Activated T-cell treated with anti-CD3 and anti-CD28 coated beads, Interleukin-2, amount 50 U/mL, for 24 hours (primary cell): ENCODE measurements at regions not wholly inside any gene's neighbourhood (a gene's known extent, or its start where the extent isn't known, plus 50 kb on each side); places are given as distances from the start of the nearest gene placed in this dataset.
A peak's percentile ranks its signal among the peaks of the same experiment; 100 is the strongest.
"Not testable (repeated sequence)": the region's sequence is repeated elsewhere in the genome, so short reads cannot be mapped to it uniquely, and the experiment has no call there.

Experiments used
- DNase-seq: peaks from one replicate; pipeline ENCODE4 v3.0.0-alpha.2; 2020
- H3K27ac Mint-ChIP-seq: 2 replicates; pipeline ENCODE4 v1.8.0; 2020; ENCODE audit warnings: mild to moderate bottlenecking, mixed read lengths
- H3K27me3 Mint-ChIP-seq: 2 replicates; pipeline ENCODE4 v1.8.0; 2020; ENCODE audit warnings: mixed read lengths
- H3K36me3 Mint-ChIP-seq: 2 replicates; pipeline ENCODE4 v1.8.0; 2020; ENCODE audit warnings: low read depth, mixed read lengths
- H3K4me1 Mint-ChIP-seq: 2 replicates; pipeline ENCODE4 v1.8.0; 2020; ENCODE audit warnings: low read depth, mixed read lengths
- H3K4me3 Mint-ChIP-seq: 2 replicates; pipeline ENCODE4 v1.8.0; 2020; ENCODE audit warnings: mild to moderate bottlenecking, moderate library complexity, mixed read lengths
- H3K9me3 Mint-ChIP-seq: 2 replicates; pipeline ENCODE4 v1.8.0; 2020; ENCODE audit warnings: mixed read lengths

GRCh38 chr14:106153362-106153955 is 627.1 kb downstream of the TMEM121 start:
- not testable (repeated sequence) for H3K4me3 Mint-ChIP-seq, H3K9me3 Mint-ChIP-seq, H3K27me3 Mint-ChIP-seq, H3K36me3 Mint-ChIP-seq, H3K4me1 Mint-ChIP-seq, H3K27ac Mint-ChIP-seq
- DNase-seq, result peak; percentile 92

GRCh38 chr14:106163316-106163715 is 636.9 kb downstream of the TMEM121 start:
- no peak for DNase-seq
- no peaks in the 10 kb centered on the region for H3K9me3 Mint-ChIP-seq
- no peak overlapping the region for H3K4me3 Mint-ChIP-seq
- peaks cover 24% of the 10 kb centered on the region for H3K4me1 Mint-ChIP-seq
- H3K27me3 Mint-ChIP-seq, result peaks cover 6% of the 10 kb centered on the region
- no peaks in the 10 kb centered on the region for H3K36me3 Mint-ChIP-seq
- H3K27ac Mint-ChIP-seq, result no peak overlapping the region

GRCh38 chr14:106163812-106164211 is 637.4 kb downstream of the TMEM121 start:
- H3K4me3 Mint-ChIP-seq, H3K36me3 Mint-ChIP-seq, H3K27me3 Mint-ChIP-seq, H3K9me3 Mint-ChIP-seq, DNase-seq, H3K27ac Mint-ChIP-seq: not testable (repeated sequence)
- peaks cover 24% of the 10 kb centered on the region for H3K4me1 Mint-ChIP-seq

- no peak for DNase-seq
- Mint-ChIP-seq H3K36me3 (no peaks in the 10 kb centered on the region), H3K4me1 (peaks cover 37% of the 10 kb centered on the region), H3K4me3 (no peak overlapping the region), H3K27ac (no peak overlapping the region), H3K27me3 (peaks cover 3% of the 10 kb centered on the region), H3K9me3 (no peaks in the 10 kb centered on the region)
Measured at GRCh38 chr14:106166232-106166631, 639.8 kb downstream of the TMEM121 start.

- DNase-seq, result no peak
- no peaks in the 10 kb centered on the region for H3K9me3 Mint-ChIP-seq
- peaks cover 2% of the 10 kb centered on the region for H3K27me3 Mint-ChIP-seq
- no peak overlapping the region for H3K27ac Mint-ChIP-seq
- no peaks in the 10 kb centered on the region for H3K36me3 Mint-ChIP-seq
- H3K4me1 Mint-ChIP-seq, result peaks cover 37% of the 10 kb centered on the region
- H3K4me3 Mint-ChIP-seq, result no peak overlapping the region
Measured at GRCh38 chr14:106166650-106167204, 640.3 kb downstream of the TMEM121 start.

GRCh38 chr14:106170163-106170658 is 643.8 kb downstream of the TMEM121 start:
- not testable (repeated sequence) for H3K4me3 Mint-ChIP-seq, H3K9me3 Mint-ChIP-seq, H3K27me3 Mint-ChIP-seq, H3K36me3 Mint-ChIP-seq, H3K27ac Mint-ChIP-seq
- peaks cover 45% of the 10 kb centered on the region for H3K4me1 Mint-ChIP-seq
- peak; percentile 80 for DNase-seq

- H3K36me3 Mint-ChIP-seq, result no peaks in the 10 kb centered on the region
- H3K27ac Mint-ChIP-seq, result peak overlapping the region; percentile 27
- no peak overlapping the region for H3K4me3 Mint-ChIP-seq
- H3K27me3 Mint-ChIP-seq, result peaks cover 5% of the 10 kb centered on the region
- no peaks in the 10 kb centered on the region for H3K9me3 Mint-ChIP-seq
- peak; percentile 56 for DNase-seq
- H3K4me1 Mint-ChIP-seq, result peaks cover 63% of the 10 kb centered on the region
Measured at GRCh38 chr14:106174206-106174605, 647.8 kb downstream of the TMEM121 start.

- H3K4me3 Mint-ChIP-seq, H3K27me3 Mint-ChIP-seq, DNase-seq, H3K9me3 Mint-ChIP-seq, H3K36me3 Mint-ChIP-seq: not testable (repeated sequence)
- Mint-ChIP-seq H3K4me1 (peaks cover 56% of the 10 kb centered on the region), H3K27ac (peak overlapping the region; percentile 66)
Measured at GRCh38 chr14:106177266-106178246, 651.2 kb downstream of the TMEM121 start.

- Mint-ChIP-seq H3K4me1 (peaks cover 57% of the 10 kb centered on the region), H3K36me3 (no peaks in the 10 kb centered on the region), H3K27ac (no peak overlapping the region), H3K4me3 (no peak overlapping the region), H3K27me3 (peaks cover 10% of the 10 kb centered on the region), H3K9me3 (no peaks in the 10 kb centered on the region)
- DNase-seq, result no peak
Measured at GRCh38 chr14:106179761-106180160, 653.4 kb downstream of the TMEM121 start.

GRCh38 chr14:106184771-106185170 is 658.4 kb downstream of the TMEM121 start:
- H3K27ac Mint-ChIP-seq, result peak overlapping the region; percentile 48
- peak overlapping the region; percentile 0 for H3K4me3 Mint-ChIP-seq
- not testable (repeated sequence) for H3K9me3 Mint-ChIP-seq, H3K27me3 Mint-ChIP-seq, H3K36me3 Mint-ChIP-seq
- peak; percentile 73 for DNase-seq
- peaks cover 39% of the 10 kb centered on the region for H3K4me1 Mint-ChIP-seq

- DNase-seq, H3K27me3 Mint-ChIP-seq, H3K9me3 Mint-ChIP-seq, H3K36me3 Mint-ChIP-seq: not testable (repeated sequence)
- H3K4me3 Mint-ChIP-seq, result peak overlapping the region; percentile 0
- peak overlapping the region; percentile 48 for H3K27ac Mint-ChIP-seq
- H3K4me1 Mint-ChIP-seq, result peaks cover 39% of the 10 kb centered on the region
Measured at GRCh38 chr14:106185174-106185836, 658.9 kb downstream of the TMEM121 start.

- Mint-ChIP-seq H3K36me3 (no peaks in the 10 kb centered on the region), H3K9me3 (no peaks in the 10 kb centered on the region), H3K4me1 (peaks cover 39% of the 10 kb centered on the region), H3K4me3 (no peak overlapping the region), H3K27me3 (no peaks in the 10 kb centered on the region), H3K27ac (peak overlapping the region; percentile 24)
- peak; percentile 77 for DNase-seq
Measured at GRCh38 chr14:106185837-106186233, 659.5 kb downstream of the TMEM121 start.

- Mint-ChIP-seq H3K4me3 (no peak overlapping the region), H3K36me3 (no peaks in the 10 kb centered on the region), H3K27me3 (no peaks in the 10 kb centered on the region), H3K9me3 (no peaks in the 10 kb centered on the region), H3K27ac (no peak overlapping the region), H3K4me1 (peaks cover 41% of the 10 kb centered on the region)
- no peak for DNase-seq
Measured at GRCh38 chr14:106187216-106187615, 660.8 kb downstream of the TMEM121 start.

- H3K4me3 Mint-ChIP-seq, DNase-seq, H3K36me3 Mint-ChIP-seq, H3K27me3 Mint-ChIP-seq, H3K9me3 Mint-ChIP-seq: not testable (repeated sequence)
- Mint-ChIP-seq H3K27ac (peak overlapping the region; percentile 24), H3K4me1 (peaks cover 22% of the 10 kb centered on the region)
Measured at GRCh38 chr14:106192701-106193100, 666.3 kb downstream of the TMEM121 start.
